ENCODE measurements at regions not wholly inside any gene's neighbourhood (a gene's known extent, or its start where the extent isn't known, plus 50 kb on each side); places are given as distances from the start of the nearest gene placed in this dataset.

GRCh38 chr6:4584801-4585200, 191.4 kb upstream of the CDYL start:
- no peak for DNase-seq

- DNase-seq: no peak
Observed at GRCh38 chr6:4582506-4583417, 193.4 kb upstream of the CDYL start.

GRCh38 chr6:4581468-4582385, 194.5 kb upstream of the CDYL start:
- DNase-seq: no peak

- DNase-seq: no peak
Observed at GRCh38 chr6:4580361-4580760, 195.8 kb upstream of the CDYL start.

GRCh38 chr6:4577406-4577805, 198.8 kb upstream of the CDYL start:
- no peak for DNase-seq

- no peak for DNase-seq
Observed at GRCh38 chr6:4575714-4576113, 200.5 kb upstream of the CDYL start.

GRCh38 chr6:4574007-4574406, 202.2 kb upstream of the CDYL start:
- no peak for DNase-seq

- no peak for DNase-seq
Observed at GRCh38 chr6:4571011-4571410, 205.2 kb upstream of the CDYL start.

GRCh38 chr6:4568138-4568537, 208.1 kb upstream of the CDYL start:
- no peak for DNase-seq

GRCh38 chr6:4567141-4567540, 209.1 kb upstream of the CDYL start:
- no peak for DNase-seq

- DNase-seq: no peak
Observed at GRCh38 chr6:4565301-4566250, 210.6 kb upstream of the CDYL start.

- no peak for DNase-seq
Observed at GRCh38 chr6:4564801-4565271, 211.4 kb upstream of the CDYL start.

GRCh38 chr6:4563877-4564276, 212.3 kb upstream of the CDYL start:
- DNase-seq: no peak

GRCh38 chr6:4563156-4563555, 213.0 kb upstream of the CDYL start:
- DNase-seq: no peak

GRCh38 chr6:4561773-4562400, 214.3 kb upstream of the CDYL start:
- DNase-seq: no peak

GRCh38 chr6:4561078-4561435, 215.1 kb upstream of the CDYL start:
- no peak for DNase-seq

- peak; percentile 8 for DNase-seq
Observed at GRCh38 chr6:4560221-4561077, 215.8 kb upstream of the CDYL start.

GRCh38 chr6:4559281-4559875, 216.8 kb upstream of the CDYL start:
- DNase-seq: no peak

GRCh38 chr6:4554645-4555044, 221.6 kb upstream of the CDYL start:
- no peak for DNase-seq

GRCh38 chr6:4553387-4553786, 222.8 kb upstream of the CDYL start:
- DNase-seq: no peak

GRCh38 chr6:4550227-4550597, 226.0 kb upstream of the CDYL start:
- no peak for DNase-seq

All from GDM1 (cell line).